Ishikawa (cell line): ENCODE measurements at regions not wholly inside any gene's neighbourhood (a gene's known extent, or its start where the extent isn't known, plus 50 kb on each side); places are given as distances from the start of the nearest gene placed in this dataset.

ENCODE experiments used
- CREB1 ChIP-seq: IDR thresholded peaks from 2 replicates; pipeline ENCODE4 v1.6.1; 2012; ENCODE audit warnings: low read depth
- EP300 ChIP-seq: IDR thresholded peaks from 2 replicates; pipeline ENCODE4 v1.6.1; 2012; ENCODE audit warnings: borderline replicate concordance
- RAD21 ChIP-seq: IDR thresholded peaks from 2 replicates; pipeline ENCODE4 v1.6.1; 2012; ENCODE audit warnings: low read depth
- YY1 ChIP-seq: IDR thresholded peaks from 2 replicates; pipeline ENCODE4 v1.6.1; 2012; ENCODE audit warnings: low read depth
- TF ChIP-seq, protein P1 (sequence below): IDR thresholded peaks from 2 replicates; pipeline ENCODE4 v1.6.1; 2012

GRCh38 chr2:123597988-123598387 is 427.1 kb upstream of the CNTNAP5 start:
- TF ChIP-seq CREB1 (no peak), EP300 (no peak), YY1 (no peak), RAD21 (no peak)
- TF ChIP-seq, protein P1, sequence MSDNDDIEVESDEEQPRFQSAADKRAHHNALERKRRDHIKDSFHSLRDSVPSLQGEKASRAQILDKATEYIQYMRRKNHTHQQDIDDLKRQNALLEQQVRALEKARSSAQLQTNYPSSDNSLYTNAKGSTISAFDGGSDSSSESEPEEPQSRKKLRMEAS: no peak
